SKM-1 (cell line): ENCODE measurements at regions not wholly inside any gene's neighbourhood (a gene's known extent, or its start where the extent isn't known, plus 50 kb on each side); places are given as distances from the start of the nearest gene placed in this dataset.
"Not testable (repeated sequence)": the region's sequence is repeated elsewhere in the genome, so short reads cannot be mapped to it uniquely, and the experiment has no call there.

Experiments
- DNase-seq: peaks from one replicate; lab custom pipeline; 2025; ENCODE audit not compliant: unreplicated experiment; lab: John Stamatoyannopoulos, UW

- DNase-seq: no peak
These were observed 396.9 kb upstream of the EYS start for GRCh38 chr6:66103954-66104353.

- no peak for DNase-seq
These were observed 396.3 kb upstream of the EYS start for GRCh38 chr6:66103354-66103753.

- DNase-seq: no peak
These were observed 389.7 kb upstream of the EYS start for GRCh38 chr6:66096679-66097078.

GRCh38 chr6:66094615-66095014 is 387.6 kb upstream of the EYS start:
- no peak for DNase-seq

- not testable (repeated sequence) for DNase-seq
These were observed 385.3 kb upstream of the EYS start for GRCh38 chr6:66092306-66092705.

- no peak for DNase-seq
These were observed 379.5 kb upstream of the EYS start for GRCh38 chr6:66086532-66086931.

GRCh38 chr6:66082914-66083313 is 375.9 kb upstream of the EYS start:
- no peak for DNase-seq

GRCh38 chr6:66068907-66069306 is 361.9 kb upstream of the EYS start:
- DNase-seq: no peak

GRCh38 chr6:66068033-66068432 is 361.0 kb upstream of the EYS start:
- DNase-seq: no peak

- no peak for DNase-seq
These were observed 358.3 kb upstream of the EYS start for GRCh38 chr6:66065313-66065712.

- no peak for DNase-seq
These were observed 350.0 kb upstream of the EYS start for GRCh38 chr6:66057034-66057433.

- DNase-seq: no peak
These were observed 347.9 kb upstream of the EYS start for GRCh38 chr6:66054967-66055366.

GRCh38 chr6:66051812-66052211 is 344.8 kb upstream of the EYS start:
- no peak for DNase-seq

GRCh38 chr6:66048684-66049474 is 341.9 kb upstream of the EYS start:
- DNase-seq: no peak

GRCh38 chr6:66032626-66033025 is 325.6 kb upstream of the EYS start:
- no peak for DNase-seq

GRCh38 chr6:66029391-66029790 is 322.4 kb upstream of the EYS start:
- no peak for DNase-seq

- DNase-seq: no peak
These were observed 292.3 kb upstream of the EYS start for GRCh38 chr6:65999288-65999791.

GRCh38 chr6:65998544-65998943 is 291.5 kb upstream of the EYS start:
- no peak for DNase-seq

- no peak for DNase-seq
These were observed 290.5 kb upstream of the EYS start for GRCh38 chr6:65997539-65997938.

- no peak for DNase-seq
These were observed 289.1 kb upstream of the EYS start for GRCh38 chr6:65996096-65996495.

GRCh38 chr6:65989676-65990075 is 282.6 kb upstream of the EYS start:
- no peak for DNase-seq

GRCh38 chr6:65988006-65988405 is 281.0 kb upstream of the EYS start:
- no peak for DNase-seq

- no peak for DNase-seq
These were observed 277.1 kb upstream of the EYS start for GRCh38 chr6:65984089-65984488.
